B cell (primary cell): ENCODE measurements at regions not wholly inside any gene's neighbourhood (a gene's known extent, or its start where the extent isn't known, plus 50 kb on each side); places are given as distances from the start of the nearest gene placed in this dataset.

Source experiments
- ATAC-seq: fragments of 200-7000 bp; cut with Tn5 transposase; one replicate; pipeline ENCODE4 v1.10.0; 2021; ENCODE audit warnings: low read depth, mild to moderate bottlenecking, moderate number of reproducible peaks, moderate library complexity
- CTCF ChIA-PET: fragments of 350-600 bp; sonication (Branson Sonifier 250); formaldehyde crosslinking; loops from one replicate; lab custom pipeline; 2021; ENCODE audit warnings: antibody characterized with exemption, inconsistent platforms; lab: Charles Lee
- POLR2A ChIA-PET: fragments of 350-600 bp; sonication (Branson Sonifier 250); formaldehyde crosslinking; loops from one replicate; lab custom pipeline; 2021; ENCODE audit warnings: antibody characterized with exemption; lab: Charles Lee
- DNase-seq: peaks from one replicate; pipeline ENCODE4 v3.0.0; 2013
- H2AFZ ChIP-seq: 2 replicates; pipeline ENCODE4 v1.6.1; 2012; ENCODE audit warnings: mild to moderate bottlenecking, low read depth, low read length; ENCODE audit not compliant: insufficient read depth, poor library complexity, severe bottlenecking
- H3K27ac ChIP-seq, 2 donors: 1 replicate in 1 of 2; 2 replicates in 1 of 2; pipeline ENCODE4 v1.5.1; 2012 to 2013; ENCODE audit warnings: low read length in 2 of 2, mild to moderate bottlenecking in 2 of 2, moderate library complexity in 1 of 2
- H3K27me3 ChIP-seq, 4 experiments: fragments of 200-600 bp in 1 of 4; sonication (generic) in 1 of 4; replicated peaks in 1 of 4; 1 replicate in 2 of 4; 2 replicates in 2 of 4; pipeline versions ENCODE4 v1.6.1 to v1.7.0; 2013 to 2016; ENCODE audit warnings: low read length in 3 of 4, mild to moderate bottlenecking in 2 of 4, mixed read lengths in 1 of 4, moderate library complexity in 1 of 4; ENCODE audit not compliant: insufficient read depth in 4 of 4, control insufficient read depth in 3 of 4; ENCODE audit errors: control extremely low read depth in 1 of 4
- H3K36me3 ChIP-seq, 2 experiments: replicated peaks in 1 of 2; 1 replicate in 1 of 2; 2 replicates in 1 of 2; pipeline versions ENCODE4 v1.6.1 to v1.7.1; 2013; ENCODE audit warnings: low read length in 1 of 2; ENCODE audit not compliant: insufficient read depth in 2 of 2, control insufficient read depth in 1 of 2; ENCODE audit errors: control extremely low read depth in 1 of 2, extremely low read depth in 1 of 2
- H3K4me1 ChIP-seq, 2 donors: fragments of 200-600 bp in 1 of 2; sonication (generic) in 1 of 2; 1 replicate in 1 of 2; 2 replicates in 1 of 2; pipeline versions ENCODE4 v1.5.1 to v1.6.1; 2013 to 2017; ENCODE audit warnings: low read length in 2 of 2; ENCODE audit not compliant: control insufficient read depth in 2 of 2, insufficient read depth in 2 of 2
- H3K4me2 ChIP-seq: replicated peaks from 2 replicates; pipeline ENCODE3; 2012; ENCODE audit warnings: mild to moderate bottlenecking, low read depth, low read length; ENCODE audit not compliant: poor library complexity, severe bottlenecking
- H3K4me3 ChIP-seq, 5 experiments: fragments of 200-600 bp in 1 of 5; sonication (generic) in 1 of 5; 1 replicate in 3 of 5; 2 replicates in 2 of 5; pipeline versions ENCODE4 v1.5.1 to v1.7.0; 2011 to 2016; ENCODE audit warnings: low read length in 4 of 5, mild to moderate bottlenecking in 4 of 5, low read depth in 2 of 5, control low read depth in 1 of 5, moderate library complexity in 1 of 5; ENCODE audit not compliant: insufficient read depth in 1 of 5; ENCODE audit errors: control extremely low read depth in 1 of 5, extremely low read depth in 1 of 5
- H3K79me2 ChIP-seq: fragments of 200-600 bp; sonication (generic); one replicate; pipeline ENCODE4 v1.6.0; 2016; ENCODE audit warnings: low read length; ENCODE audit not compliant: control insufficient read depth, insufficient read depth
- H3K9ac ChIP-seq: fragments of 200-600 bp; sonication (generic); 2 replicates; pipeline ENCODE4 v1.6.1; 2017; ENCODE audit warnings: mild to moderate bottlenecking, low read length, moderate library complexity
- H3K9me3 ChIP-seq, 3 donors: one replicate each; pipeline versions ENCODE4 v1.6.1 to v1.7.1; 2013; ENCODE audit warnings: low read length in 2 of 3; ENCODE audit not compliant: control insufficient read depth in 2 of 3, insufficient read depth in 1 of 3; ENCODE audit errors: control extremely low read depth in 1 of 3
- H4K20me1 ChIP-seq: 2 replicates; pipeline ENCODE4 v1.6.0; 2012; ENCODE audit warnings: mild to moderate bottlenecking, low read length; ENCODE audit not compliant: insufficient read depth, control insufficient read depth, poor library complexity, severe bottlenecking
- H3K27ac Mint-ChIP-seq: one replicate; pipeline ENCODE4 v1.8.0; 2021; ENCODE audit warnings: mixed read lengths
- H3K27me3 Mint-ChIP-seq: one replicate; pipeline ENCODE4 v1.8.0; 2021; ENCODE audit warnings: mixed read lengths
- H3K4me1 Mint-ChIP-seq: one replicate; pipeline ENCODE4 v1.8.0; 2021; ENCODE audit warnings: mixed read lengths
- H3K4me3 Mint-ChIP-seq: one replicate; pipeline ENCODE4 v1.8.0; 2021; ENCODE audit warnings: mixed read lengths
- H3K9me3 Mint-ChIP-seq: one replicate; pipeline ENCODE4 v1.8.0; 2022; ENCODE audit warnings: mixed read lengths; ENCODE audit not compliant: insufficient read depth
- EZH2 ChIP-seq: IDR thresholded peaks from 2 replicates; pipeline ENCODE4 v1.6.1; 2012; ENCODE audit warnings: borderline replicate concordance, low read depth, mild to moderate bottlenecking, moderate library complexity, low read length; ENCODE audit not compliant: insufficient read depth, poor library complexity, severe bottlenecking
- WGBS: methylation state at CpG from one replicate; pipeline ENCODE4 v1.1.5; 2013; ENCODE audit warnings: missing lambda C conversion rate; ENCODE audit not compliant: insufficient coverage; 5-methylcytosine and 5-hydroxymethylcytosine counted together
- intact Hi-C: fragments of 100-400 bp; cut with micrococcal nuclease; formaldehyde crosslinking; loops from one replicate; pipeline ENCODE4 v1.10.0; 2022
- TF ChIP-seq, protein P1 (sequence below): fragments of 200-600 bp; IDR thresholded peaks from one replicate; pipeline ENCODE4 v1.8.0; 2022; ENCODE audit warnings: antibody characterized with exemption, mild to moderate bottlenecking

DNA sequence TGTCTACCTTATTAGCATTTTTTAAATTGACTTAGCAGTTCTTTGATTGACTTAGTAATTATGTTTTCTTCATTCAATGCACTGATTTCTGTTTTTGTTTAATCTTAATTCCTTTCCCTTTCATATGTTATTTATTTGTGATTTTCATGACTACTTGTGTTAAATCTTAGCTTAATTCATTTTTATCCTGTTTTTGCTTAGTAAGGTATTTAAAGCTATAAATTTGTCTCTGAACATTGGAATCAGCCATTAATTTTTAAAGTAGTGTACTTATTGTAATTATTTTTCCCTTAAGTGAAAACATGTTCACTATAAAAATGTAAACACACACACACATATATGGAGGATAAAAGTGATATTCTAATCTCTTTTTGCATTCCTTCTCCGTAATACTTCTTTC, 109.1 kb upstream of the DIPK2B start:
- H3K79me2 ChIP-seq = no peaks in the 10 kb centered on the region
- H3K4me1 Mint-ChIP-seq = no peaks in the 10 kb centered on the region
- no peak overlapping the region for H3K27ac Mint-ChIP-seq
- no peaks in the 10 kb centered on the region for H3K9me3 Mint-ChIP-seq
- H3K27me3 Mint-ChIP-seq = no peaks in the 10 kb centered on the region
- intact Hi-C loops = no loop called here
- ATAC-seq (no peak), DNase-seq (no peak)
- no peak overlapping the region for H2AFZ ChIP-seq
- H3K9me3 ChIP-seq = no peaks in the 10 kb centered on the region
- TF ChIP-seq, protein P1, sequence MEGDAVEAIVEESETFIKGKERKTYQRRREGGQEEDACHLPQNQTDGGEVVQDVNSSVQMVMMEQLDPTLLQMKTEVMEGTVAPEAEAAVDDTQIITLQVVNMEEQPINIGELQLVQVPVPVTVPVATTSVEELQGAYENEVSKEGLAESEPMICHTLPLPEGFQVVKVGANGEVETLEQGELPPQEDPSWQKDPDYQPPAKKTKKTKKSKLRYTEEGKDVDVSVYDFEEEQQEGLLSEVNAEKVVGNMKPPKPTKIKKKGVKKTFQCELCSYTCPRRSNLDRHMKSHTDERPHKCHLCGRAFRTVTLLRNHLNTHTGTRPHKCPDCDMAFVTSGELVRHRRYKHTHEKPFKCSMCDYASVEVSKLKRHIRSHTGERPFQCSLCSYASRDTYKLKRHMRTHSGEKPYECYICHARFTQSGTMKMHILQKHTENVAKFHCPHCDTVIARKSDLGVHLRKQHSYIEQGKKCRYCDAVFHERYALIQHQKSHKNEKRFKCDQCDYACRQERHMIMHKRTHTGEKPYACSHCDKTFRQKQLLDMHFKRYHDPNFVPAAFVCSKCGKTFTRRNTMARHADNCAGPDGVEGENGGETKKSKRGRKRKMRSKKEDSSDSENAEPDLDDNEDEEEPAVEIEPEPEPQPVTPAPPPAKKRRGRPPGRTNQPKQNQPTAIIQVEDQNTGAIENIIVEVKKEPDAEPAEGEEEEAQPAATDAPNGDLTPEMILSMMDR = no peak
- no peak for TF ChIP-seq EZH2
- H3K36me3 ChIP-seq = no peaks in the 10 kb centered on the region
- no peak overlapping the region for H3K4me2 ChIP-seq
- no peak overlapping the region for H3K27ac ChIP-seq
- H3K4me1 ChIP-seq = no peaks in the 10 kb centered on the region
- POLR2A ChIA-PET = no interaction called here
- no CpG with 5 or more reads among the region's 1 CpG for WGBS
- no peaks in the 10 kb centered on the region for H4K20me1 ChIP-seq
- no peak overlapping the region for H3K9ac ChIP-seq
- H3K4me3 ChIP-seq = no peak overlapping the region
- peaks cover 0 to 4% (median 0%) of the 10 kb centered on the region in 4 experiments for H3K27me3 ChIP-seq
- CTCF ChIA-PET = no interaction called here
- no peak overlapping the region for H3K4me3 Mint-ChIP-seq

DNA sequence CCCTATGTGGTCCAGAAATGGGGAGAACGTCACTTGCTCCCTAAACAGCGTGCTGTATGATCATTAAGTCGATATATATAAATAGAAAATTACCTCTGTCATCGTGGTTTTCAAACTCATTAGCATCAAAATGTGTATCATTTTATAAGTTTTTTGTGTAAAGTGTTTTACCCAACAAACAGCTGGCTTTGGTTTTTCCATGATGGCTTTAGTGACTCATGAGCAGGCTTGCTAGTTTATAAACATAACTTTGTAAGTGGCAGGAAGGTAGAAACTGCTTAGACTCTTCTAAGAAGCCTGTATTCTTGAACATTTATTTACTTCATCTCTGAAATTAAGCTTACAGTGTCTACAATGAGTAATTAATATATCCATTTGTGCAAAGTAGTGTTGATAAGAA, 108.4 kb upstream of the DIPK2B start:
- Histone ChIP-seq H3K9me3 (no peaks in the 10 kb centered on the region), H3K4me1 (no peaks in the 10 kb centered on the region), H3K9ac (no peak overlapping the region), H3K4me3 (no peak overlapping the region), H3K4me2 (no peak overlapping the region), H3K27ac (no peak overlapping the region), H2AFZ (no peak overlapping the region), H3K36me3 (no peaks in the 10 kb centered on the region), H4K20me1 (no peaks in the 10 kb centered on the region), H3K27me3 (peaks cover 0 to 2% (median 0%) of the 10 kb centered on the region in 4 experiments), H3K79me2 (no peaks in the 10 kb centered on the region)
- Mint-ChIP-seq H3K9me3 (no peaks in the 10 kb centered on the region), H3K27me3 (no peaks in the 10 kb centered on the region), H3K4me1 (no peaks in the 10 kb centered on the region), H3K4me3 (no peak overlapping the region), H3K27ac (no peak overlapping the region)
- ChIA-PET POLR2A (no interaction called here), CTCF (no interaction called here)
- no CpG with 5 or more reads among the region's 4 CpGs for WGBS
- intact Hi-C loops = no loop called here
- TF ChIP-seq, protein P1 = no peak
- TF ChIP-seq EZH2 = no peak
- DNase-seq = no peak
- ATAC-seq = no peak
